PC-3 (cell line): ENCODE measurements at regions not wholly inside any gene's neighbourhood (a gene's known extent, or its start where the extent isn't known, plus 50 kb on each side); places are given as distances from the start of the nearest gene placed in this dataset.

Experiments used
- ATAC-seq: fragments of 200-7000 bp; cut with Tn5 transposase; 2 replicates; pipeline ENCODE4 v1.9.1; 2020; ENCODE audit warnings: mild to moderate bottlenecking, moderate library complexity
- BruUV-seq: library from RNA; stranded (reverse); fragments of 400-500 nt; replicated peaks from 2 replicates; lab custom pipeline; 2021; lab: Mats Ljungman, UMichigan
- CTCF ChIA-PET: fragments of 300-600 bp; sonication (Branson Sonifier 250); formaldehyde crosslinking; loops from one replicate; lab custom pipeline; 2022; ENCODE audit warnings: antibody characterized with exemption; lab: Charles Lee
- POLR2A ChIA-PET: fragments of 300-600 bp; sonication (Branson Sonifier 250); formaldehyde crosslinking; loops from one replicate; lab custom pipeline; 2022; ENCODE audit warnings: antibody characterized with exemption; ENCODE audit not compliant: unreplicated experiment; lab: Charles Lee
- DNase-seq: peaks from one replicate; pipeline ENCODE4 v3.0.0-alpha.2; 2015
- H2AFZ ChIP-seq: fragments of 300-600 bp; sonication (generic); 2 replicates; pipeline ENCODE4 v1.6.0; 2016; ENCODE audit warnings: antibody characterized with exemption, low read length
- H3F3A ChIP-seq: fragments of 300-600 bp; sonication (generic); one replicate; pipeline ENCODE4 v1.6.0; 2017; ENCODE audit warnings: antibody characterized with exemption, low read length, control low read depth, mild to moderate bottlenecking; ENCODE audit not compliant: unreplicated experiment
- H3K27ac ChIP-seq: fragments of 300-600 bp; sonication (generic); 2 replicates; pipeline ENCODE4 v1.5.1; 2016; ENCODE audit warnings: mild to moderate bottlenecking, low read length
- H3K27me3 ChIP-seq: fragments of 300-600 bp; sonication (generic); 2 replicates; pipeline ENCODE4 v1.6.1; 2016; ENCODE audit warnings: low read length, mixed read lengths
- H3K36me3 ChIP-seq: fragments of 300-600 bp; sonication (generic); 2 replicates; pipeline ENCODE4 v1.6.1; 2016; ENCODE audit warnings: low read depth, mixed run types, low read length, mixed read lengths
- H3K4me1 ChIP-seq: fragments of 300-600 bp; sonication (generic); 2 replicates; pipeline ENCODE4 v1.5.1; 2016; ENCODE audit warnings: low read length; ENCODE audit not compliant: insufficient read depth
- H3K4me2 ChIP-seq: fragments of 300-600 bp; sonication (generic); 2 replicates; pipeline ENCODE4 v1.6.0; 2016; ENCODE audit warnings: low read length
- H3K4me3 ChIP-seq: fragments of 300-600 bp; sonication (generic); 2 replicates; pipeline ENCODE4 v1.5.1; 2016; ENCODE audit warnings: mild to moderate bottlenecking, low read length, mixed read lengths
- H3K79me2 ChIP-seq: fragments of 300-600 bp; sonication (generic); 2 replicates; pipeline ENCODE4 v1.6.1; 2017; ENCODE audit warnings: low read length, mixed read lengths
- H3K9ac ChIP-seq: fragments of 300-600 bp; sonication (generic); 2 replicates; pipeline ENCODE4 v1.6.0; 2016; ENCODE audit warnings: mild to moderate bottlenecking, low read length
- H3K9me2 ChIP-seq: fragments of 300-600 bp; sonication (generic); replicated peaks from 2 replicates; pipeline ENCODE4 v1.6.1; 2016; ENCODE audit warnings: mixed run types, low read length, mixed read lengths
- H3K9me3 ChIP-seq: fragments of 300-600 bp; sonication (generic); 2 replicates; pipeline ENCODE4 v1.6.1; 2016; ENCODE audit warnings: low read length, mixed read lengths
- H4K20me1 ChIP-seq: fragments of 300-600 bp; sonication (generic); 2 replicates; pipeline ENCODE4 v1.6.1; 2016; ENCODE audit warnings: low read length, mixed read lengths
- EZH2 ChIP-seq: fragments of 300-600 bp; sonication (generic); IDR thresholded peaks from one replicate; pipeline ENCODE4 v1.6.1; 2017; ENCODE audit warnings: antibody characterized with exemption, mild to moderate bottlenecking, low read length; ENCODE audit not compliant: unreplicated experiment
- EZH2phosphoT487 ChIP-seq: fragments of 300-600 bp; sonication (generic); IDR thresholded peaks from 2 replicates; pipeline ENCODE4 v1.6.1; 2018; ENCODE audit warnings: mild to moderate bottlenecking, antibody characterized with exemption, low read length, borderline replicate concordance
- intact Hi-C: fragments of 100-400 bp; cut with micrococcal nuclease; formaldehyde crosslinking; loops from 2 replicates; pipeline ENCODE4 v1.9.0; 2023
- TF ChIP-seq, protein P1 (sequence below): fragments of 300-600 bp; sonication (generic); conservative IDR thresholded peaks from 2 replicates; pipeline ENCODE4 v1.5.1; 2017; ENCODE audit warnings: antibody characterized with exemption, low read depth, mild to moderate bottlenecking, low read length

DNA sequence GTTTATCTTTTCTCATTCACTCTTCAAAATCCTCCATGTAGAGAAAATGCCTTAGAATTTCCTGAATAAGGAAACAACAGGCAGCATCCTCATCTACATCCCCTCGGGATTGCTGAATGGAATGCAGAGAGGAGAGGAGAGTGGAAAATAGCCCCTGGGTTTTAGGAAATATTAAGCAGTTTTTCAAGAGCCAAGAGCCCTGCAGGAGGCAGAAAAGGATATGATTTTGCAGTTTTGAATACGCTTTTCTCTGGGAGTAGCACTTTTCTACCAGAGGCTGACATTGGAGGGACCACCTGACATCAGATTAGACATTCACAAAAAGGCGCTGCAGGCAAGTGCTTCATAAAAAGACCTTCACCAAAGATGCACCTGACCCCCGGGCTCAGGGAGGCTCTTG lies 362.2 kb upstream of the SFSWAP start:
- no peaks in the 10 kb centered on the region for H3K36me3 ChIP-seq

DNA sequence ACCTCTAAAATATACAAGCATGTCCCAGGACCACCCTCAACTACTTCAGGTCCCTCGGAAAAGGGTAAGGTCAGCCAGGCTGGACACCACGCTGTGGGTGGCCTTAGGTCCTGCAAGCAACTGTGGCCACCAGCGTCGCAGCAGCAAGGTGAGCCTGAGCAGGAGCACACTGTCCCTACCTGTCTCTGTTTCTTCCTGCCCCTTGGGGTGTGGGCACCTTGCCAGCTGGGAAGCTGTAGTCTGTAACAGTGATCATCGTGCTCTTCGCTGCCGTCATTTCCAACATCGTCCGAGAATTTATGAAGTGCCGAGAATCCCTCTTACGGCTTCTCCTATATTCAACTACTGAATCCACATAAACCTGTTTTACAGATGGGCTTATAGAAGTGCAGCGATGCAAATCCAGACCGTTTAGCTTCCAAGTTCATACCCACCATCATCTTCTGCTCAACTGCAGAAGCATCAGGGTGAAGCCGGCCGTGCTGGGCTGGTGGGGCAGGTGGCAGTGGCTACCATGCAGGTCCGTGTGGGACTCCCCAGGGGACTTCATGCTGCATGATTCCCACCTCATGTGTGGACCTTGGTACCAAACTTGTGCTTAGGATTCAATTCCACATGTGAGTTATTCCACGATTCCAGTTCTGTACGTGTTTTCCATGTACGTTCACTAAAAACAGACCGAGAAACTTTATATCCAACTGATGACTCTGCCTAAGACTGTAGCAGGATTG lies 361.3 kb upstream of the SFSWAP start:
- no TSS peak for BruUV-seq

More for the DNA sequence above, 362.2 kb upstream of the SFSWAP start:
- TF ChIP-seq, protein P1, sequence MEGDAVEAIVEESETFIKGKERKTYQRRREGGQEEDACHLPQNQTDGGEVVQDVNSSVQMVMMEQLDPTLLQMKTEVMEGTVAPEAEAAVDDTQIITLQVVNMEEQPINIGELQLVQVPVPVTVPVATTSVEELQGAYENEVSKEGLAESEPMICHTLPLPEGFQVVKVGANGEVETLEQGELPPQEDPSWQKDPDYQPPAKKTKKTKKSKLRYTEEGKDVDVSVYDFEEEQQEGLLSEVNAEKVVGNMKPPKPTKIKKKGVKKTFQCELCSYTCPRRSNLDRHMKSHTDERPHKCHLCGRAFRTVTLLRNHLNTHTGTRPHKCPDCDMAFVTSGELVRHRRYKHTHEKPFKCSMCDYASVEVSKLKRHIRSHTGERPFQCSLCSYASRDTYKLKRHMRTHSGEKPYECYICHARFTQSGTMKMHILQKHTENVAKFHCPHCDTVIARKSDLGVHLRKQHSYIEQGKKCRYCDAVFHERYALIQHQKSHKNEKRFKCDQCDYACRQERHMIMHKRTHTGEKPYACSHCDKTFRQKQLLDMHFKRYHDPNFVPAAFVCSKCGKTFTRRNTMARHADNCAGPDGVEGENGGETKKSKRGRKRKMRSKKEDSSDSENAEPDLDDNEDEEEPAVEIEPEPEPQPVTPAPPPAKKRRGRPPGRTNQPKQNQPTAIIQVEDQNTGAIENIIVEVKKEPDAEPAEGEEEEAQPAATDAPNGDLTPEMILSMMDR = no peak
- TF ChIP-seq EZH2 = no peak
- no peak for TF ChIP-seq EZH2phosphoT487
- H3K9me3 ChIP-seq = no peaks in the 10 kb centered on the region
- no peak overlapping the region for H3K4me3 ChIP-seq
- no peak overlapping the region for H3K4me2 ChIP-seq
- DNase-seq = no peak
- no peaks in the 10 kb centered on the region for H3F3A ChIP-seq
- no peak for ATAC-seq
- no peaks in the 10 kb centered on the region for H3K79me2 ChIP-seq
- BruUV-seq = no TSS peak
- POLR2A ChIA-PET = no interaction called here
- intact Hi-C loops = loop anchor here (5.0 kb wide), 1 partner anchor 274 kb away; no protein-coding TSS in a partner anchor
- H3K4me1 ChIP-seq = no peaks in the 10 kb centered on the region
- H2AFZ ChIP-seq = no peak overlapping the region
- no peaks in the 10 kb centered on the region for H3K9me2 ChIP-seq
- CTCF ChIA-PET = no interaction called here
- H3K27ac ChIP-seq = no peak overlapping the region
- no peak overlapping the region for H3K9ac ChIP-seq
- H4K20me1 ChIP-seq = no peaks in the 10 kb centered on the region
- peaks cover 69% of the 10 kb centered on the region for H3K27me3 ChIP-seq

More for the DNA sequence above, 361.3 kb upstream of the SFSWAP start:
- ChIA-PET POLR2A (no interaction called here), CTCF (no interaction called here)
- no peaks in the 10 kb centered on the region for H3K9me2 ChIP-seq
- H3K4me2 ChIP-seq = no peak overlapping the region
- H3K4me1 ChIP-seq = no peaks in the 10 kb centered on the region
- H3K36me3 ChIP-seq = no peaks in the 10 kb centered on the region
- no peaks in the 10 kb centered on the region for H4K20me1 ChIP-seq
- no peaks in the 10 kb centered on the region for H3K79me2 ChIP-seq
- peaks cover 62% of the 10 kb centered on the region for H3K27me3 ChIP-seq
- H2AFZ ChIP-seq = no peak overlapping the region
- H3K9me3 ChIP-seq = no peaks in the 10 kb centered on the region
- DNase-seq (no peak), ATAC-seq (no peak)
- no peak overlapping the region for H3K4me3 ChIP-seq
- H3K9ac ChIP-seq = no peak overlapping the region
- TF ChIP-seq, protein P1 = no peak
- no peak for TF ChIP-seq EZH2phosphoT487
- no peak for TF ChIP-seq EZH2
- H3K27ac ChIP-seq = no peak overlapping the region
- intact Hi-C loops = loop anchor here (5.0 kb wide), 1 partner anchor 273 kb away; no protein-coding TSS in a partner anchor
- no peaks in the 10 kb centered on the region for H3F3A ChIP-seq
